CD4-positive, alpha-beta memory T cell (primary cell): ENCODE measurements at regions not wholly inside any gene's neighbourhood (a gene's known extent, or its start where the extent isn't known, plus 50 kb on each side); places are given as distances from the start of the nearest gene placed in this dataset.

Experiments
- CTCF ChIA-PET: fragments of 350-600 bp; sonication (Branson Sonifier 250); formaldehyde crosslinking; loops from one replicate; lab custom pipeline; 2021; ENCODE audit warnings: inconsistent platforms; ENCODE audit not compliant: partially characterized antibody; lab: Charles Lee
- POLR2A ChIA-PET: fragments of 350-600 bp; sonication (Branson Sonifier 250); formaldehyde crosslinking; loops from one replicate; lab custom pipeline; 2021; ENCODE audit not compliant: partially characterized antibody; lab: Charles Lee
- DNase-seq, 5 donors: peaks; one replicate each; pipeline versions ENCODE4 v3.0.0 to v3.0.0-alpha.2; 2020 to 2022; ENCODE audit warnings: mixed read lengths in 1 of 5
- H3K27ac ChIP-seq: one replicate; pipeline ENCODE4 v1.7.0; 2013; ENCODE audit warnings: low read depth, low read length
- H3K27me3 ChIP-seq: 2 replicates; pipeline ENCODE4 v1.7.0; 2013; ENCODE audit warnings: mild to moderate bottlenecking, low read length, moderate library complexity; ENCODE audit not compliant: insufficient read depth
- H3K36me3 ChIP-seq: 2 replicates; pipeline ENCODE4 v1.7.0; 2013; ENCODE audit warnings: mild to moderate bottlenecking, low read length, moderate library complexity; ENCODE audit not compliant: insufficient read depth
- H3K4me1 ChIP-seq: 2 replicates; pipeline ENCODE4 v1.7.0; 2013; ENCODE audit warnings: mild to moderate bottlenecking, low read length, moderate library complexity; ENCODE audit not compliant: insufficient read depth
- H3K4me3 ChIP-seq, 2 donors: one replicate each; pipeline ENCODE4 v1.7.0; 2013; ENCODE audit warnings: low read length in 2 of 2, mild to moderate bottlenecking in 1 of 2
- H3K9me3 ChIP-seq, 2 donors: one replicate each; pipeline ENCODE4 v1.7.0; 2013; ENCODE audit warnings: low read length in 2 of 2, control low read depth in 1 of 2; ENCODE audit not compliant: control insufficient read depth in 1 of 2
- H3K27ac Mint-ChIP-seq, 7 donors: one replicate each; pipeline ENCODE4 v1.8.0; 2020 to 2021; ENCODE audit warnings: mixed read lengths in 7 of 7, mild to moderate bottlenecking in 6 of 7, inconsistent platforms in 3 of 7, moderate library complexity in 3 of 7
- H3K27me3 Mint-ChIP-seq, 2 donors: one replicate each; pipeline ENCODE4 v1.8.0; 2020 to 2021; ENCODE audit warnings: mixed read lengths in 2 of 2
- H3K36me3 Mint-ChIP-seq, 2 donors: one replicate each; pipeline ENCODE4 v1.8.0; 2020 to 2021; ENCODE audit warnings: mixed read lengths in 2 of 2, inconsistent platforms in 1 of 2, mild to moderate bottlenecking in 1 of 2
- H3K4me1 Mint-ChIP-seq, 4 donors: one replicate each; pipeline ENCODE4 v1.8.0; 2020 to 2021; ENCODE audit warnings: mixed read lengths in 4 of 4, mild to moderate bottlenecking in 1 of 4
- H3K4me3 Mint-ChIP-seq, 8 donors: one replicate each; pipeline ENCODE4 v1.8.0; 2020 to 2021; ENCODE audit warnings: mixed read lengths in 8 of 8, mild to moderate bottlenecking in 7 of 8, moderate library complexity in 6 of 8, inconsistent platforms in 3 of 8
- H3K9me3 Mint-ChIP-seq, 8 donors: one replicate each; pipeline ENCODE4 v1.8.0; 2020 to 2021; ENCODE audit warnings: mixed read lengths in 8 of 8, mild to moderate bottlenecking in 5 of 8, inconsistent platforms in 3 of 8, moderate library complexity in 1 of 8
- intact Hi-C: fragments of 100-400 bp; cut with micrococcal nuclease; formaldehyde crosslinking; loops from one replicate; pipeline ENCODE4 v1.15.1; 2023

- H3K36me3 Mint-ChIP-seq: no peaks in the 10 kb centered on the region
Observed at GRCh38 chr9:134987906-134988700, 70.4 kb upstream of the FCN1 start.

GRCh38 chr9:134988706-134989105 is 71.0 kb upstream of the FCN1 start:
- H3K4me1 Mint-ChIP-seq: no peaks in the 10 kb centered on the region
- H3K4me1 ChIP-seq: no peaks in the 10 kb centered on the region
- H3K4me3 ChIP-seq: no peak overlapping the region
- intact Hi-C loops: no loop called here
- H3K27me3 ChIP-seq: no peaks in the 10 kb centered on the region
- ChIA-PET CTCF (no interaction called here), POLR2A (no interaction called here)
- peaks cover 1 to 2% of the 10 kb centered on the region in 2 donors for H3K27me3 Mint-ChIP-seq
- no peaks in the 10 kb centered on the region for H3K36me3 Mint-ChIP-seq
- H3K4me3 Mint-ChIP-seq: no peak overlapping the region
- DNase-seq: no peak
- peaks cover 0 to 5% of the 10 kb centered on the region in 2 donors for H3K9me3 ChIP-seq
- H3K27ac ChIP-seq: no peak overlapping the region
- no peaks in the 10 kb centered on the region for H3K36me3 ChIP-seq
- H3K27ac Mint-ChIP-seq: no peak overlapping the region
- H3K9me3 Mint-ChIP-seq: peaks cover 0 to 32% (median 13%) of the 10 kb centered on the region in 8 donors

More at GRCh38 chr9:134987906-134988700, 70.4 kb upstream of the FCN1 start:
- Mint-ChIP-seq H3K27me3 (peaks cover 2 to 4% of the 10 kb centered on the region in 2 donors), H3K9me3 (peaks cover 0 to 32% (median 14%) of the 10 kb centered on the region in 8 donors), H3K4me1 (no peaks in the 10 kb centered on the region), H3K27ac (no peak overlapping the region), H3K4me3 (no peak overlapping the region)
- peaks cover 0 to 5% of the 10 kb centered on the region in 2 donors for H3K9me3 ChIP-seq
- CTCF ChIA-PET: no interaction called here
- H3K4me3 ChIP-seq: no peak overlapping the region
- H3K27me3 ChIP-seq: no peaks in the 10 kb centered on the region
- H3K27ac ChIP-seq: no peak overlapping the region
- H3K4me1 ChIP-seq: no peaks in the 10 kb centered on the region
- no peaks in the 10 kb centered on the region for H3K36me3 ChIP-seq
- intact Hi-C loops: no loop called here
- POLR2A ChIA-PET: no interaction called here
- no peak for DNase-seq

DNA sequence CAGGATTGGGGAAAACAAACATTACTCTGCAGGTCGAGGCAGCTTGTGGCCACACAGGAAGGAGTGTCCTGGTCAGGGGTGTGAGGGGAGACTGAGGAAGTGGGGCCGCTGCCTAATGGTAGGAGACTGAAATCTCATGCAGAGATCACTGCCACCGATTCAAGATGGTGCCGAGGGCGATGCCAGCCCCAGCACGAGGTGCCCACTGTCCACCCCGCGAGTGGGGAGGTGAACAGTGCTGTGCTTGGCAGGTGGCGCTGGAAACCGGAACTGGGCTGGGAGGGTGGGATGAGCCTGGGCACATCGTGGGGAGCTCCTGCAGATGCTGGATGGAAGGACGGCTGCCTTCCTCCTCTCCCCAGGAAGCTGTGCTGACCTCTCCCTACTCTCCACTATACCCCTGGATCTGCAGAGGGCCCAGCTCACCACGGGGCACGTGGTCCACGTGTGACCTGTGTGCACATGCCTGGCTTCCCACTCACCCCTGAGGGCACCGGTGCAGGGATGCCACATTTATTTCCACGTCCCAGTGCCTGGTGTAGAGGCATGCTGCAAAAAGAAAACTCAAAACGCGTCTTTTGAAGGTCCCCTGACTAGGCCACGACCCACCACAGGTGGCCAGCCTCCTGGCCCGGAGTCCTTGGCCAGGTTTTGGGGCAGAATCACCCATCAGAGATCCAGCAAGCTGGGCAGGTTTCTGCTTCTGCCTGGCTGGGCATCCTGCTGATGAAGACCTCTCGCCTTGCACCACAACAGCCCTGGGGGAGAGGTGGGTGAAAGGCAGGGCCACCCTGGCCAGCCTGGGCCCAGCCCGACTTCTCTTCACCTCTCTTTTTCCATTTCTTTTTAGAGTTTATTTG is 71.7 kb upstream of the FCN1 start:
- ChIA-PET CTCF (no interaction called here), POLR2A (no interaction called here)
- Mint-ChIP-seq H3K27me3 (peaks cover 1 to 2% of the 10 kb centered on the region in 2 donors), H3K27ac (no peak overlapping the region), H3K4me1 (no peaks in the 10 kb centered on the region), H3K4me3 (no peak overlapping the region), H3K36me3 (no peaks in the 10 kb centered on the region), H3K9me3 (peaks cover 0 to 28% (median 12%) of the 10 kb centered on the region in 8 donors)
- Histone ChIP-seq H3K9me3 (peaks cover 0 to 5% of the 10 kb centered on the region in 2 donors), H3K27ac (no peak overlapping the region), H3K4me1 (no peaks in the 10 kb centered on the region), H3K4me3 (no peak overlapping the region), H3K36me3 (no peaks in the 10 kb centered on the region), H3K27me3 (no peaks in the 10 kb centered on the region)
- intact Hi-C loops: no loop called here
- no peak for DNase-seq

- H3K36me3 ChIP-seq: no peaks in the 10 kb centered on the region
- Mint-ChIP-seq H3K4me1 (no peaks in the 10 kb centered on the region), H3K4me3 (no peak overlapping the region), H3K36me3 (no peaks in the 10 kb centered on the region), H3K9me3 (peaks cover 0 to 8% (median 6%) of the 10 kb centered on the region in 8 donors), H3K27me3 (peaks cover 1 to 6% of the 10 kb centered on the region in 2 donors), H3K27ac (no peak overlapping the region)
- no peak overlapping the region for H3K27ac ChIP-seq
- intact Hi-C loops: no loop called here
- DNase-seq: no peak
- CTCF ChIA-PET: no interaction called here
- H3K4me1 ChIP-seq: no peaks in the 10 kb centered on the region
- H3K4me3 ChIP-seq: no peak overlapping the region
- H3K9me3 ChIP-seq: peaks cover 0 to 4% of the 10 kb centered on the region in 2 donors
- H3K27me3 ChIP-seq: no peaks in the 10 kb centered on the region
- POLR2A ChIA-PET: no interaction called here
Observed at GRCh38 chr9:134991808-134992754, 74.4 kb upstream of the FCN1 start.

- intact Hi-C loops: no loop called here
- H3K4me3 ChIP-seq: no peak overlapping the region
- H3K27me3 ChIP-seq: no peaks in the 10 kb centered on the region
- no peaks in the 10 kb centered on the region for H3K36me3 ChIP-seq
- no peak overlapping the region for H3K27ac ChIP-seq
- no peaks in the 10 kb centered on the region for H3K4me1 Mint-ChIP-seq
- H3K9me3 ChIP-seq: no peaks in the 10 kb centered on the region
- POLR2A ChIA-PET: no interaction called here
- CTCF ChIA-PET: no interaction called here
- H3K4me1 ChIP-seq: no peaks in the 10 kb centered on the region
- H3K9me3 Mint-ChIP-seq: peaks cover 0 to 5% (median 2%) of the 10 kb centered on the region in 8 donors
- H3K27ac Mint-ChIP-seq: no peak overlapping the region
- H3K36me3 Mint-ChIP-seq: no peaks in the 10 kb centered on the region
- peaks cover 1 to 4% of the 10 kb centered on the region in 2 donors for H3K27me3 Mint-ChIP-seq
- no peak overlapping the region for H3K4me3 Mint-ChIP-seq
- no peak for DNase-seq
Observed at GRCh38 chr9:134992755-134993124, 75.0 kb upstream of the FCN1 start.

GRCh38 chr9:134993416-134993815 is 75.7 kb upstream of the FCN1 start:
- no peaks in the 10 kb centered on the region for H3K4me1 Mint-ChIP-seq
- peaks cover 1 to 4% of the 10 kb centered on the region in 2 donors for H3K27me3 Mint-ChIP-seq
- Histone ChIP-seq H3K4me3 (no peak overlapping the region), H3K27ac (no peak overlapping the region), H3K4me1 (no peaks in the 10 kb centered on the region), H3K9me3 (no peaks in the 10 kb centered on the region), H3K36me3 (no peaks in the 10 kb centered on the region), H3K27me3 (no peaks in the 10 kb centered on the region)
- intact Hi-C loops: no loop called here
- no peak overlapping the region for H3K27ac Mint-ChIP-seq
- ChIA-PET CTCF (no interaction called here), POLR2A (no interaction called here)
- H3K9me3 Mint-ChIP-seq: peaks cover 0 to 10% (median 3%) of the 10 kb centered on the region in 8 donors
- H3K4me3 Mint-ChIP-seq: no peak overlapping the region
- DNase-seq: no peak
- no peaks in the 10 kb centered on the region for H3K36me3 Mint-ChIP-seq
